Sigmoid colon (tissue), 6 donors: ENCODE measurements at regions not wholly inside any gene's neighbourhood (a gene's known extent, or its start where the extent isn't known, plus 50 kb on each side); places are given as distances from the start of the nearest gene placed in this dataset.
A peak's percentile ranks its signal among the peaks of the same experiment; 100 is the strongest.

Experiments
- DNase-seq: peaks from one replicate; pipeline ENCODE4 v3.0.0-alpha.2; 2019
- H3K27ac ChIP-seq, 4 donors: fragments of 200-600 bp; sonication (generic); one replicate each; pipeline ENCODE4 v1.5.1; 2016 to 2019; ENCODE audit warnings: mild to moderate bottlenecking in 1 of 4
- H3K27me3 ChIP-seq, 3 donors: fragments of 200-600 bp; sonication (generic); one replicate each; pipeline ENCODE4 v1.5.1; 2019; ENCODE audit warnings: mild to moderate bottlenecking in 1 of 3
- H3K36me3 ChIP-seq, 4 donors: fragments of 200-600 bp; sonication (generic); one replicate each; pipeline ENCODE4 v1.5.1; 2016 to 2019
- H3K4me1 ChIP-seq, 4 donors: fragments of 200-600 bp; sonication (generic); one replicate each; pipeline ENCODE4 v1.5.1; 2017 to 2019
- H3K4me3 ChIP-seq, 4 donors: fragments of 200-600 bp; sonication (generic); one replicate each; pipeline ENCODE4 v1.5.1; 2017 to 2019; ENCODE audit warnings: mild to moderate bottlenecking in 2 of 4, moderate library complexity in 1 of 4
- H3K9me3 ChIP-seq, 4 donors: fragments of 200-600 bp in 3 of 4; sonication (generic) in 3 of 4; one replicate each; pipeline versions ENCODE4 v1.5.1 to v1.6.1; 2013 to 2019
- EP300 ChIP-seq, 4 donors: sonication (generic); formaldehyde crosslinking; IDR thresholded peaks; one replicate each; pipeline ENCODE4 v1.6.1; 2017; ENCODE audit warnings: antibody characterized with exemption in 4 of 4
- POLR2A ChIP-seq, 2 donors: fragments of 450-650 bp; IDR thresholded peaks; one replicate each; pipeline ENCODE4 v1.6.1; 2016; ENCODE audit warnings: antibody characterized with exemption in 2 of 2, mild to moderate bottlenecking in 2 of 2, moderate library complexity in 2 of 2
- POLR2AphosphoS5 ChIP-seq, 4 donors: sonication (generic); formaldehyde crosslinking; IDR thresholded peaks; one replicate each; pipeline ENCODE4 v1.6.1; 2017; ENCODE audit warnings: antibody characterized with exemption in 4 of 4
- WGBS, 2 donors: extraction: QIAGEN DNeasy Blood & Tissue Kit; methylation state at CpG; one replicate each; pipeline ENCODE4 v1.1.7; 2013; 5-methylcytosine and 5-hydroxymethylcytosine counted together
- intact Hi-C: fragments of 100-400 bp; cut with DNase I; formaldehyde crosslinking; loops from one replicate; pipeline ENCODE4 v1.15.1; 2023
- TF ChIP-seq, protein P1 (sequence below), 4 experiments: fragments of 450-650 bp in 3 of 4; fragments of 200-600 bp in 1 of 4; IDR thresholded peaks; one replicate each; pipeline ENCODE4 v1.5.1; 2016 to 2019; ENCODE audit warnings: antibody characterized with exemption in 4 of 4, mild to moderate bottlenecking in 3 of 4, moderate library complexity in 2 of 4
- donor health status: healthy with polysubstance abuse.
- donor health status: healthy.

DNA sequence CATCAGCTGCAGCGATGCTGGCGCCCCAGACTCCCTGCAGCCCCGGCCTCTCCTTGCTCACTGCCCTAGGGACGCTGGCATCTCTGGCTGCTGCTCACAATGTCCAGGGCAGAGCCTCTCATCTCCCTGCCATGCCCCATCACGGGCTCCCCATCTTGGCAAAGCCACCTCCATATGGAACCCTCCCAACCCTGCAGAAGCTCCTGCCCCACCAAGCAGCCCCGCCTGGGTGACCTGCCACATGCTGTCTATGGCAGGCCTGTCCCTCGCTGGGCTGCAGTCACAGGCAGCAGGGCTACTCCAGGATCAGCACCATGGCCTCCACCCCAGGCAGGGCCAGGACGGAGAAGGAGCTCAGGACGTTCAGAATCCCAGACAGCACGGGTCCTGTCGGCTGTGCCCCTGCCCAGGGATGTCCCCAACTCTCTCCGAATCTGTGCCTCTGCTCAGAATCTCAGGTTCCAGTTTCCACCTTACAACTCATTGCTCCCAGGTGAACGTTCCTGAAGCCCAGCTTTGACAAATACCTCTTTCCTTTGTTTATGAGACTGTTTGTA lies 58.4 kb downstream of the PLXNA1 start:
- TF ChIP-seq POLR2AphosphoS5 (IDR thresholded peaks at IDR 0.05) (no peak), POLR2A (IDR thresholded peaks at IDR 0.05) (no peak), EP300 (IDR thresholded peaks at IDR 0.05) (no peak)
- TF ChIP-seq, protein P1, sequence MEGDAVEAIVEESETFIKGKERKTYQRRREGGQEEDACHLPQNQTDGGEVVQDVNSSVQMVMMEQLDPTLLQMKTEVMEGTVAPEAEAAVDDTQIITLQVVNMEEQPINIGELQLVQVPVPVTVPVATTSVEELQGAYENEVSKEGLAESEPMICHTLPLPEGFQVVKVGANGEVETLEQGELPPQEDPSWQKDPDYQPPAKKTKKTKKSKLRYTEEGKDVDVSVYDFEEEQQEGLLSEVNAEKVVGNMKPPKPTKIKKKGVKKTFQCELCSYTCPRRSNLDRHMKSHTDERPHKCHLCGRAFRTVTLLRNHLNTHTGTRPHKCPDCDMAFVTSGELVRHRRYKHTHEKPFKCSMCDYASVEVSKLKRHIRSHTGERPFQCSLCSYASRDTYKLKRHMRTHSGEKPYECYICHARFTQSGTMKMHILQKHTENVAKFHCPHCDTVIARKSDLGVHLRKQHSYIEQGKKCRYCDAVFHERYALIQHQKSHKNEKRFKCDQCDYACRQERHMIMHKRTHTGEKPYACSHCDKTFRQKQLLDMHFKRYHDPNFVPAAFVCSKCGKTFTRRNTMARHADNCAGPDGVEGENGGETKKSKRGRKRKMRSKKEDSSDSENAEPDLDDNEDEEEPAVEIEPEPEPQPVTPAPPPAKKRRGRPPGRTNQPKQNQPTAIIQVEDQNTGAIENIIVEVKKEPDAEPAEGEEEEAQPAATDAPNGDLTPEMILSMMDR (IDR thresholded peaks at IDR 0.05): no peak
- 86 to 88% methylated on average over 13 of the region's 13 CpGs for WGBS, 2 donors

DNA sequence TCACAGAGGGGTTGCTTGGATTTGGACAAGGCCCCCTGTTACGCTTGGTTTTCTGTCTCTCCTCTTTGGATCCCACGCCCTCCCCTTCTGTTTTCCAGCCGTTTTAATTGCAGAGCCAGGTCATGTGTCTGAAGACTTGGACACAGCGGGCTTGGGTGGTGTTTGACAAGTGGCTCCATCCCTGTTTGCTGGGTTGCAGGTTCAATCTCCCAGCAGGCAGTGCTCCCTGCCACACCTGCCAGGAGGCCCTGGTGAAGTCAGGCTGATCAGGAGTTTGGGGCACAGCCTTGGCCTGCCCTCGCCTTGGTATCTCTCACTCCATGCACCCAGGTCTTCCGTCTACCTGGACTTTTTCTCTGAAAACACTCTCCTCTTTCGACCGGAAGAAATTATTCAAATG lies 59.0 kb downstream of the PLXNA1 start:
- Histone ChIP-seq H3K4me3 (no peak overlapping the region), H3K36me3 (no peaks in the 10 kb centered on the region), H3K9me3 (no peaks in the 10 kb centered on the region), H3K4me1 (peaks cover 0 to 16% (median 7%) of the 10 kb centered on the region in 4 donors), H3K27me3 (peaks cover 0 to 24% (median 2%) of the 10 kb centered on the region in 3 donors), H3K27ac (no peak overlapping the region)
- WGBS, 2 donors: 80 to 84% methylated on average over 8 of the region's 8 CpGs
- DNase-seq: peak; percentile 36
- TF ChIP-seq, protein P1 (IDR thresholded peaks at IDR 0.05): no peak
- TF ChIP-seq EP300 (IDR thresholded peaks at IDR 0.05) (no peak), POLR2AphosphoS5 (IDR thresholded peaks at IDR 0.05) (no peak), POLR2A (IDR thresholded peaks at IDR 0.05) (no peak)
- intact Hi-C loops: no loop called here

More for the DNA sequence above, 58.4 kb downstream of the PLXNA1 start:
- intact Hi-C loops: no loop called here
- Histone ChIP-seq H3K9me3 (no peaks in the 10 kb centered on the region), H3K4me1 (peaks cover 0 to 16% (median 7%) of the 10 kb centered on the region in 4 donors), H3K27me3 (peaks cover 0 to 24% (median 2%) of the 10 kb centered on the region in 3 donors), H3K4me3 (no peak overlapping the region), H3K27ac (no peak overlapping the region), H3K36me3 (no peaks in the 10 kb centered on the region)
- peak; percentile 61 for DNase-seq

GRCh38 chr3:127042634-127043033 lies 59.7 kb downstream of the PLXNA1 start:
- TF ChIP-seq POLR2A (IDR thresholded peaks at IDR 0.05): no peak
- H3K9me3 ChIP-seq: no peaks in the 10 kb centered on the region
- H3K4me3 ChIP-seq: no peak overlapping the region
- peaks cover 0 to 24% (median 2%) of the 10 kb centered on the region in 3 donors for H3K27me3 ChIP-seq
- intact Hi-C loops: no loop called here
- peak overlapping the region in 1 of 4 donors; percentile 73 for H3K27ac ChIP-seq
- 89 to 90% methylated on average over 12 of the region's 12 CpGs for WGBS, 2 donors
- H3K36me3 ChIP-seq: no peaks in the 10 kb centered on the region
- DNase-seq: peak; percentile 56
- peaks cover 0 to 16% (median 7%) of the 10 kb centered on the region in 4 donors for H3K4me1 ChIP-seq

DNA sequence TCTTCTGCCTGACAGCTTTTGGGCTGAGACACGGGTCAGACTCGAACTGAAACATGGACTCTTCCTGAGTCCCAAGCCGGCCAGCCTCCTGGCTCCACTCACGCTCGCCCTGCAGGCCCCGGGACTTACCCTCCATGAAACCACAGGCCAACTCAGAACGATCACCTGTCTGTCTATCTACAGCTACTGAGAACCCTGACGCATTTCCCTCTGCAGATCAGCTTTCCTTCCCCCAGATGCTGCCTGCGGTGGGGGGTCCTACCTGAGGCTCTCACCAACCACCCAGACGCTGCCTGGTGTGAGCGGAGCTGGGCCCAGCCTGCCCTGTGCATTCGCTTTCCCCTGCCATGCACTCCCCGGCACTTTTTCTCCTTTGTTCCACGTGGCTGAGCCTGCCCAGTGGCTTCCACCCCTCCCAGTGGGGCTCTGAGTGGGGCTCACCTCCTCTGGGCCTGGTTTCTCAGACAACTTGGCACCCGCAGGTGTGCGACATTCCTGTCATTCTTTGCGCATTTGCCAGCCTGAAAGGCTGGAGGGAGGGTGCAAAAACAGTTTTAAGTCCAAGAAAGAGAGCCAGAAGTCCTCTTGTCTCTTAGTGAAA lies 60.2 kb downstream of the PLXNA1 start:
- peak; percentile 36 for DNase-seq
- peak overlapping the region in 1 of 4 donors; percentile 73 for H3K27ac ChIP-seq

More for the DNA sequence above, 60.2 kb downstream of the PLXNA1 start:
- H3K9me3 ChIP-seq: no peaks in the 10 kb centered on the region
- peaks cover 0 to 22% (median 2%) of the 10 kb centered on the region in 3 donors for H3K27me3 ChIP-seq
- H3K4me3 ChIP-seq: no peak overlapping the region
- intact Hi-C loops: no loop called here
- no peaks in the 10 kb centered on the region for H3K36me3 ChIP-seq
- H3K4me1 ChIP-seq: peaks cover 0 to 16% (median 7%) of the 10 kb centered on the region in 4 donors
- no peak for TF ChIP-seq POLR2A (IDR thresholded peaks at IDR 0.05)
- TF ChIP-seq, protein P1 (IDR thresholded peaks at IDR 0.05): no peak
- no peak for TF ChIP-seq POLR2AphosphoS5 (IDR thresholded peaks at IDR 0.05)
- no peak for TF ChIP-seq EP300 (IDR thresholded peaks at IDR 0.05)
- 77 to 90% methylated on average over 17 of the region's 17 CpGs for WGBS, 2 donors
